K562 (cell line): ENCODE measurements at regions not wholly inside any gene's neighbourhood (a gene's known extent, or its start where the extent isn't known, plus 50 kb on each side); places are given as distances from the start of the nearest gene placed in this dataset.

Experiments
- ATAC-seq: fragments of 200-7000 bp; cut with Tn5 transposase; 3 replicates; pipeline ENCODE4 v1.9.1; 2020; ENCODE audit warnings: moderate library complexity
- BruUV-seq: library from RNA; stranded (reverse); fragments of 400-500 nt; replicated peaks from 2 replicates; lab custom pipeline; 2021; lab: Mats Ljungman, UMichigan
- CTCF ChIA-PET: fragments of 300-600 bp; formaldehyde crosslinking; extraction: SDS; loops from one replicate; lab custom pipeline; 2021; ENCODE audit warnings: low intra/inter-chr PET ratio; lab: Yijun Ruan, JAX
- POLR2A ChIA-PET: fragments of 300-600, 350-650 bp; sonication (Branson Sonifier 250); formaldehyde crosslinking; extraction: SDS; loops from one replicate; lab custom pipeline; 2021; ENCODE audit warnings: antibody characterized with exemption, inconsistent platforms; lab: Yijun Ruan, JAX
- DNase-seq, 4 experiments: peaks; one replicate each; pipeline versions ENCODE4 v3.0.0 to v3.0.0-alpha.2; 2011 to 2018; ENCODE audit warnings: low spot score in 3 of 4, mixed read lengths in 3 of 4; ENCODE audit errors: extremely low read depth in 1 of 4
- FAIRE-seq: peaks from 2 replicates; lab custom pipeline; 2011; peaks lifted over from hg19 to GRCh38; lab: Jason Lieb, UNC
- H2AFZ ChIP-seq: 2 replicates; pipeline ENCODE4 v1.6.0; 2011; ENCODE audit warnings: low read depth, low read length, control low read depth, inconsistent platforms
- H3K27ac ChIP-seq: fragments of 200-600 bp; 3 replicates; pipeline ENCODE4 v1.8.0; 2011; ENCODE audit warnings: low read depth, mild to moderate bottlenecking, control low read depth, inconsistent platforms, low read length, moderate library complexity, mixed read lengths; ENCODE audit errors: extremely low read depth
- H3K27me3 ChIP-seq, 2 experiments: fragments of 300-600 bp in 1 of 2; 2 replicates in 1 of 2; 3 replicates in 1 of 2; pipeline versions ENCODE4 v1.6.0 to v1.8.0; 2011; ENCODE audit warnings: inconsistent platforms in 2 of 2, low read length in 2 of 2, mild to moderate bottlenecking in 1 of 2, mixed read lengths in 1 of 2, moderate library complexity in 1 of 2; ENCODE audit not compliant: control insufficient read depth in 2 of 2, insufficient read depth in 2 of 2
- H3K36me3 ChIP-seq: fragments of 300-600 bp; 3 replicates; pipeline ENCODE4 v1.8.0; 2011; ENCODE audit warnings: mild to moderate bottlenecking, low read length, inconsistent platforms; ENCODE audit not compliant: control insufficient read depth, insufficient read depth
- H3K4me1 ChIP-seq, 2 experiments: fragments of 200-600 bp in 1 of 2; replicated peaks in 1 of 2; 2 replicates in 1 of 2; 3 replicates in 1 of 2; pipeline versions ENCODE4 v1.5.1 to v1.8.0; 2011; ENCODE audit warnings: inconsistent platforms in 2 of 2, low read length in 2 of 2, mild to moderate bottlenecking in 1 of 2, mixed read lengths in 1 of 2, moderate library complexity in 1 of 2; ENCODE audit not compliant: control insufficient read depth in 2 of 2, insufficient read depth in 2 of 2
- H3K4me2 ChIP-seq: 2 replicates; pipeline ENCODE4 v1.6.1; 2011; ENCODE audit warnings: low read length, control low read depth, inconsistent platforms, mixed read lengths; ENCODE audit not compliant: insufficient read depth
- H3K4me3 ChIP-seq: fragments of 200-600 bp; sonication (generic), shearing (Covaris generic); 2 replicates; pipeline ENCODE4 v1.5.1; 2016; ENCODE audit warnings: control low read depth, inconsistent platforms
- H3K79me2 ChIP-seq: fragments of 200-600 bp; 3 replicates; pipeline ENCODE4 v1.8.0; 2011; ENCODE audit warnings: low read length, inconsistent platforms; ENCODE audit not compliant: control insufficient read depth, insufficient read depth
- H3K9ac ChIP-seq, 2 experiments: 2 replicates each; pipeline versions ENCODE4 v1.6.0 to v1.6.1; 2011; ENCODE audit warnings: low read depth in 2 of 2, low read length in 2 of 2, control low read depth in 1 of 2, inconsistent platforms in 1 of 2, mild to moderate bottlenecking in 1 of 2, mixed read lengths in 1 of 2; ENCODE audit not compliant: insufficient read depth in 1 of 2
- H3K9me1 ChIP-seq: one replicate; pipeline ENCODE4 v1.6.0; 2011; ENCODE audit warnings: inconsistent platforms, mild to moderate bottlenecking, low read length, moderate library complexity; ENCODE audit not compliant: control insufficient read depth, insufficient read depth
- H3K9me3 ChIP-seq: replicated peaks from 2 replicates; pipeline ENCODE4 v1.5.1; 2011; ENCODE audit warnings: low read depth, low read length, inconsistent platforms; ENCODE audit not compliant: control insufficient read depth, insufficient read depth
- H4K20me1 ChIP-seq: replicated peaks from 2 replicates; pipeline ENCODE4 v1.6.1; 2011; ENCODE audit warnings: low read length, inconsistent platforms, mixed read lengths; ENCODE audit not compliant: control insufficient read depth, insufficient read depth
- E2F3 ChIP-seq: fragments of 250-450 bp; sonication (Bioruptor Pico); IDR thresholded peaks from 2 replicates; pipeline ENCODE4 v1.4.0; 2020; ENCODE audit warnings: mild to moderate bottlenecking
- EHMT2 ChIP-seq: fragments of 450-650 bp; IDR thresholded peaks from 2 replicates; pipeline ENCODE4 v1.6.1; 2018; ENCODE audit warnings: antibody characterized with exemption
- HMG20A ChIP-seq: fragments of 450-650 bp; formaldehyde crosslinking; conservative IDR thresholded peaks from 2 replicates; pipeline ENCODE4 v1.4.0; 2020; ENCODE audit warnings: mild to moderate bottlenecking, mixed read lengths
- MIER1 ChIP-seq: fragments of 450-650 bp; IDR thresholded peaks from 2 replicates; pipeline ENCODE4 v1.6.1; 2016; ENCODE audit warnings: antibody characterized with exemption, mild to moderate bottlenecking, low read depth
- SRSF7 ChIP-seq: fragments of 200-400 bp; formaldehyde crosslinking; optimal IDR thresholded peaks from 2 replicates; pipeline ENCODE3; 2017; ENCODE audit warnings: mild to moderate bottlenecking, low read depth, low read length
- TCF7L2 ChIP-seq: fragments of 150-350 bp; IDR thresholded peaks from 2 replicates; pipeline ENCODE4 v1.6.1; 2016; ENCODE audit warnings: low read depth, mild to moderate bottlenecking, low read length, moderate library complexity
- YY1 ChIP-seq, 3 experiments: IDR thresholded peaks; 2 replicates each; pipeline ENCODE4 v1.6.1; 2011; ENCODE audit warnings: low read length in 2 of 3, mild to moderate bottlenecking in 2 of 3, moderate library complexity in 2 of 3, borderline replicate concordance in 1 of 3, control low read depth in 1 of 3, low read depth in 1 of 3; ENCODE audit not compliant: insufficient read depth in 3 of 3, insufficient replicate concordance in 2 of 3, control insufficient read depth in 1 of 3, insufficient read length in 1 of 3; ENCODE audit errors: extremely low read depth in 1 of 3
- ZNF384 ChIP-seq: IDR thresholded peaks from 2 replicates; pipeline ENCODE4 v1.6.1; 2012; ENCODE audit warnings: low read depth, low read length, improper control_type of control experiment
- ZNF584 ChIP-seq: fragments of 200-800 bp; sonication (Bioruptor generic); IDR thresholded peaks from 2 replicates; pipeline ENCODE4 v1.6.1; 2016; ENCODE audit warnings: low read depth, mild to moderate bottlenecking, missing genetic modification characterization, missing compliant biosample characterization
- WGBS: fragments of 100-300 bp; shearing (Covaris generic); methylation state at CpG from one replicate; pipeline ENCODE4 v1.1.6; 2016; ENCODE audit warnings: low coverage, mixed read lengths; ENCODE audit not compliant: insufficient coverage; ENCODE audit errors: missing lambda C conversion rate; 5-methylcytosine and 5-hydroxymethylcytosine counted together
- in situ Hi-C: fragments of 300-500 bp; cut with MboI; formaldehyde crosslinking; loops from 4 replicates; pipeline ENCODE4 v1.15.0; 2018; ENCODE audit warnings: inconsistent platforms, mixed read lengths
- intact Hi-C: fragments of 100-400 bp; cut with micrococcal nuclease; formaldehyde crosslinking; loops from 2 replicates; pipeline ENCODE4 v1.14.2; 2022
- TF ChIP-seq, protein P1 (sequence below), 2 experiments: IDR thresholded peaks; 2 replicates each; pipeline ENCODE4 v1.6.1; 2012; ENCODE audit warnings: improper control_type of control experiment in 2 of 2, low read depth in 2 of 2, low read length in 2 of 2, borderline replicate concordance in 1 of 2

DNA sequence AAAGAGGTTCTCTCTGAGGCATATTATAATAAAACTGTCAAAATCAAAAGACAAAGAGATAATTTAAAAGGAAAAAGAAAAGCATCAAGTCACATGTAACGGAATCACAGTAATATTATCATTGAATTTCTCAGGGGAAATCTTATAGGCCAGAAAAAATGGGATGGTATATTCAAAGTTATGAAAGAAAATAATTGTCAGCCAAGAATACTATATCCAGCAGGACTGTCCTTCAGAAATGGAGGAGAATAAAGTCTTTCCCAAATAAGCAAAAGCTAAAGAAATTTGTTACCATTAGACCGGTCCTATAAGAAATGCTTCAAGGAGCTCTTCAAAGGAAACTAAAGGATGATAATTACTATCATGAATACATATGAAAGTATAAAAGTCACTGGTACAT is 342.0 kb upstream of the GRAMD2B start:
- no peak for DNase-seq
- ChIA-PET CTCF (no interaction called here), POLR2A (no interaction called here)
- no peaks in the 10 kb centered on the region for H3K4me1 ChIP-seq
- H4K20me1 ChIP-seq: no peaks in the 10 kb centered on the region
- intact Hi-C loops: no loop called here
- no peak overlapping the region for H3K9ac ChIP-seq
- H3K9me1 ChIP-seq: no peaks in the 10 kb centered on the region
- ATAC-seq: no peak
- 0% methylated on average over 2 of the region's 2 CpGs for WGBS
- no peak overlapping the region for H2AFZ ChIP-seq
- no peak for FAIRE-seq
- no peaks in the 10 kb centered on the region for H3K27me3 ChIP-seq
- no peaks in the 10 kb centered on the region; the same call in 1 of the 2 replicates for H3K9me3 ChIP-seq
- H3K4me3 ChIP-seq: no peak overlapping the region
- BruUV-seq: no TSS peak
- H3K36me3 ChIP-seq: no peaks in the 10 kb centered on the region
- no peak overlapping the region for H3K4me2 ChIP-seq
- H3K79me2 ChIP-seq: no peaks in the 10 kb centered on the region
- no peak overlapping the region for H3K27ac ChIP-seq
- in situ Hi-C loops: no loop called here
- TF ChIP-seq YY1 (IDR thresholded peaks at IDR 0.05; ENCODE audit: borderline replicate concordance in 1 of 3, control insufficient read depth in 1 of 3, extremely low read depth in 1 of 3, insufficient read depth in 3 of 3, insufficient read length in 1 of 3, insufficient replicate concordance in 2 of 3, low read depth in 1 of 3, low read length in 2 of 3) (no peak), EHMT2 (no peak)

DNA sequence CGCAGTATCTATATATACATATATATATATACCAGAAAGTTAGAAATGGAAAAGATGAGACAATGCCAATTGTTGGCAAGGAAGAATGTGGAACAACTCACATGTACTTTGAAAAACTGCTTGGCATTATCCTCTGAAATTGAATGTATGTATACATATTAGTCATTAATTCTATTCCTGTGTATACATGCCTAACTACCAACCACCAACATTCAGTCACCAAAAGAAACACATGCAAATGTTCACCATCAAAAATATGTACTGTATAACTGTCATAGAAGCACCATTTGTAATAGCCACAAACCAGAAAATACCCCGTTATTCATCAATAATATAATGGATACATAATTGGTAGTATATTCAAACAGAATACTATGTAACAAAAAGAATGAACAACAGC is 330.2 kb upstream of the GRAMD2B start:
- Histone ChIP-seq H3K36me3 (no peaks in the 10 kb centered on the region), H3K79me2 (no peaks in the 10 kb centered on the region), H3K9me1 (no peaks in the 10 kb centered on the region), H3K27ac (no peak overlapping the region), H3K4me1 (no peaks in the 10 kb centered on the region), H3K9ac (no peak overlapping the region), H2AFZ (no peak overlapping the region), H4K20me1 (no peaks in the 10 kb centered on the region), H3K4me2 (no peak overlapping the region), H3K9me3 (no peaks in the 10 kb centered on the region), H3K4me3 (no peak overlapping the region), H3K27me3 (no peaks in the 10 kb centered on the region)
- BruUV-seq: no TSS peak
- DNase-seq (no peak), ATAC-seq (no peak), FAIRE-seq (no peak)
- ChIA-PET CTCF (no interaction called here), POLR2A (no interaction called here)
- intact Hi-C loops: no loop called here
- in situ Hi-C loops: no loop called here
- 0% methylated on average over 2 of the region's 2 CpGs for WGBS
- TF ChIP-seq E2F3: no peak
- TF ChIP-seq SRSF7: no peak
- no peak for TF ChIP-seq TCF7L2
- TF ChIP-seq ZNF384: no peak
- no peak for TF ChIP-seq HMG20A
- TF ChIP-seq, protein P1, sequence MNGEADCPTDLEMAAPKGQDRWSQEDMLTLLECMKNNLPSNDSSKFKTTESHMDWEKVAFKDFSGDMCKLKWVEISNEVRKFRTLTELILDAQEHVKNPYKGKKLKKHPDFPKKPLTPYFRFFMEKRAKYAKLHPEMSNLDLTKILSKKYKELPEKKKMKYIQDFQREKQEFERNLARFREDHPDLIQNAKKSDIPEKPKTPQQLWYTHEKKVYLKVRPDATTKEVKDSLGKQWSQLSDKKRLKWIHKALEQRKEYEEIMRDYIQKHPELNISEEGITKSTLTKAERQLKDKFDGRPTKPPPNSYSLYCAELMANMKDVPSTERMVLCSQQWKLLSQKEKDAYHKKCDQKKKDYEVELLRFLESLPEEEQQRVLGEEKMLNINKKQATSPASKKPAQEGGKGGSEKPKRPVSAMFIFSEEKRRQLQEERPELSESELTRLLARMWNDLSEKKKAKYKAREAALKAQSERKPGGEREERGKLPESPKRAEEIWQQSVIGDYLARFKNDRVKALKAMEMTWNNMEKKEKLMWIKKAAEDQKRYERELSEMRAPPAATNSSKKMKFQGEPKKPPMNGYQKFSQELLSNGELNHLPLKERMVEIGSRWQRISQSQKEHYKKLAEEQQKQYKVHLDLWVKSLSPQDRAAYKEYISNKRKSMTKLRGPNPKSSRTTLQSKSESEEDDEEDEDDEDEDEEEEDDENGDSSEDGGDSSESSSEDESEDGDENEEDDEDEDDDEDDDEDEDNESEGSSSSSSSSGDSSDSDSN (IDR thresholded peaks at IDR 0.05; ENCODE audit: borderline replicate concordance in 1 of 2, low read depth in 2 of 2, low read length in 2 of 2): no peak
- no peak for TF ChIP-seq ZNF584 (CRISPR knock-in tag)
- TF ChIP-seq MIER1: no peak
